Kidney glomerular epithelial cell (primary cell): ENCODE measurements at regions not wholly inside any gene's neighbourhood (a gene's known extent, or its start where the extent isn't known, plus 50 kb on each side); places are given as distances from the start of the nearest gene placed in this dataset.
"Not testable (repeated sequence)": the region's sequence is repeated elsewhere in the genome, so short reads cannot be mapped to it uniquely, and the experiment has no call there.

ENCODE experiments used
- DNase-seq: peaks from one replicate; lab custom pipeline; 2025; lab: John Stamatoyannopoulos, UW

DNA sequence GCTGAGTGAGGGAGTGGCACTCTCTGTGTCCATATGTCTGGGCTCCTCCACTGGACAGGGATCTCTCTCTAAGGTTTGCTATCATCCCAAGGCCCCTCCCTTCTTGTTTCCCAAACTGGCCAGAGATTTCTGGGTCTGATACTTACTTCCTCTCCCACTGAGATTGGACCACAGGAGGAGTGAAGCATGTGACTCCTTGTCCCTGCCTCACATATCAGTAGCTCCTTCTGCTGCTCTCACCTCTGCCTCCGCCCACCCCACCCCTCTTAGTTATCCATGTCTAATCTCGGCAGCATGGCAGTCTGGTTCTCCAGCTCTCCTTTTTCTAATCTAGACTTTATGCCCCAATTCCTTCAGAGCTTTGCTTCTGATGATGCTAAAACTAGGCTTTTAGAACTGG, 223.1 kb downstream of the RPLP1 start:
- DNase-seq, result no peak

DNA sequence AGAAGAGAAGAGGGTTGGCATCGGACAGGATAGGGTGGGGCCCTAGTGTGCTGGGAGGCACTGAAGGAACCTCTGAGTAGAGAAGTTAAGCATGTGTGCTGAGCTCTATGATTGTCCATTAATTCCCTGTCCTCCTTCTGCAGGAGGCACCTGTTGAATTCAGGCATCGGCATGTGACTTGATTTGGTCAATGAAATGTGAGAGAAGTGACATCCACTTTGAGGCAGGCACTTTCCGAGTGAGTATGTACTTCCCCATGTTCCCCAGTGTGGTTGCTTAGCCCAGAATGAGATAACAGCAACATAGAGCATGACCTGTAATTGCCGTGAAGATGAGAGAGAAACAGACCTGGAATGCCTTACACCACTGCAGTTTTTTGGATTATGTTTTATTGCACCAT, 224.8 kb downstream of the RPLP1 start:
- DNase-seq, result no peak

DNA sequence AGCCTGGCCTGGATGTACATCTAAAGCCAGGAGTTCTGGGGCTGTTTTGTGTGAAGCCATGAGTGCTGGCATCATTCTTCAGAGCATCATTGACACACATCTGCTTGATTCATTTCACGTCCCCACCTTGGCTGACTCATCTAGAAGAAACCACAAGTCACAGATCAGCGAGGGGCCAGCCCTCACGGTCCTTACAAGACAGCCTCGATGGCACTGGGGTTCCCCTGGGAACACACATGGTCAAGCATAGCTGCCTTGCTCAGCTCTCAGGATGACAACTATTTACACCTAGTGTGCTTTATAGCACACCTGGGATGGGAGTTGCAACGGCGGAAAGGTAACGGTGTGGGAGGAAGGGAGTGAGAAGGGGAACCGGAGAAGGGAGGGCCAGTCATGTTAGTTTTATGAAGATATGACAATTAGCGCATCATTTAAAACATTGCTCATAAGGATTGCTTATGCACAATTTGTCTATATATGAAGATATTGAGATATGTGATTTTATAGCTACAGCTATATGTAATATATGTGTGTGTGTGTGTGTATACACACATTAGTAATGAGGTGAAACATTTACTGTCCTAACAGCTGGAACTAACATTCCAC, 227.1 kb downstream of the RPLP1 start:
- DNase-seq, result no peak

- DNase-seq, result not testable (repeated sequence)
Measured at GRCh38 chr15:69684823-69685222, 232.2 kb downstream of the RPLP1 start.

GRCh38 chr15:69685512-69686452, 233.2 kb downstream of the RPLP1 start:
- DNase-seq, result no peak

DNA sequence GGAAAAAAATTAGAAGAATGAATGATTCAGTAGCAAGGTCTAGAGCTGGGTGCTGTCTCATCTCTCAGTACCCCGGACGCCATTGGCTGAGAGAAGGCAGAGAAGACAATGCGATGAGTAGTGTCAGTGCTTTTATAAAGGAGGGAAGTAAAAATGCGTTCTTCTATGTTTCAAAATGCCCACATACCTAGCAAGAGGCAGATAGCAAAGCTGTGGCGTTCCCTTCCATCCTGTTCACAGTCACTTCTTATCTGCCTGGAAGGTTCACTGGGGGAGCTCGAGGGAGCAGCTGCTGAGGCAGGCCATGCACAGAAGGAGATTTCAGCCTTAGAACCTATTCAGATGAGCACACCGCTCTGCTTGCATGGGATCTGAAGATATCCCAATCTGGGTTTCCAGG, 234.0 kb downstream of the RPLP1 start:
- no peak for DNase-seq

GRCh38 chr15:69689133-69689532, 236.5 kb downstream of the RPLP1 start:
- no peak for DNase-seq

DNA sequence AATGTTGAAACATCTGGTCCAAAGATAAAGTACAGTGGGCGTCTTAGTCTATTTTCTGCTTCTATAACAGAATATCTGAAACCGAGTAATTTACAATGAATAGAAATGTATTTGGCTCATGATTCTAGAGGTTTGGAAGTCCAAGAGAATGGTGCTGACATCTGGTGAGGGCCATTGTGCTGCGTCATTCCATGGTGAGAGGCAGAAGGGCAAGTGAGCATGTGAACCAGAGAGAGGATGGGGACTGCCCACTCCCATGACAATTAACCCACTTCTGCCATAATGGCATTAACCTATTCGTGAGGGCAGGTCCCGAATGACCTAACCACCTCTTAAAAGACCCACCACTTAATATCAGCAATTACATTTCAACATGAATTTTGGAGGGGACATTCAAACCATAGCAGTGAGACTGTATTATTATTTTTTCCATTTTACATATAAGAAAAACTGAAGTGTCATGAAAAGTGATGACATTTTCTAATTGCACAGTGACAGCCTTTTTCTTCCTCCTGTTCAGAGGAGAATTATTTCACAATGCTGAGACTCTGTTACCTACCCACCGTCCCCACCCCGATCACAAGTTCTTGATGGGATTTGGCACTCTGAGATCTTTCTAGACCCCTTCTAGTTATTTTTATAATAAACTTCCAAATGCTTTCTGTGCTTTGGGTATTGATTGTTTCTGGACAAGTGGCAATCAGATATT, 238.8 kb downstream of the RPLP1 start:
- DNase-seq, result no peak

DNA sequence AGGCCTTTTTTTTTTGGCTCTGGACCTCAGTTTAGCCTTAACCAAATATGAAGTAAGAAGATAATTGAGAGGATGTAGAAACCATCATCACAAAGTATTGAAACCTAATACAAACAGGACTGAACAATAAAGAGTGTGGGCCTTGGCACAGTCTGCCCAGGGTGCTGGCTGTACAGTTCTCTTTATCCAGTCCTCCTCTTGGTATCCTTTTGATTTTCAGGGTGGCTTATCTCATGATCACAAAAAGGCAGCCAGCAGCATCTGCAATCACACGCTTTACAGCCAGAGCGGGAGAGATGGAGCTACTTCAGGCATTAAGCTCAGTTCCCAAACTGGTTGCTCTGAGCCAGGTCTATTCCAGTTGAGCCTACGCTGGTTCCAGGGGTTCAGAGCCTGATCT, 239.7 kb downstream of the RPLP1 start:
- DNase-seq, result no peak

- no peak for DNase-seq
Measured at GRCh38 chr15:69693059-69693458, 240.4 kb downstream of the RPLP1 start.

- no peak for DNase-seq
Measured at GRCh38 chr15:69696946-69697345, 244.3 kb downstream of the RPLP1 start.

DNA sequence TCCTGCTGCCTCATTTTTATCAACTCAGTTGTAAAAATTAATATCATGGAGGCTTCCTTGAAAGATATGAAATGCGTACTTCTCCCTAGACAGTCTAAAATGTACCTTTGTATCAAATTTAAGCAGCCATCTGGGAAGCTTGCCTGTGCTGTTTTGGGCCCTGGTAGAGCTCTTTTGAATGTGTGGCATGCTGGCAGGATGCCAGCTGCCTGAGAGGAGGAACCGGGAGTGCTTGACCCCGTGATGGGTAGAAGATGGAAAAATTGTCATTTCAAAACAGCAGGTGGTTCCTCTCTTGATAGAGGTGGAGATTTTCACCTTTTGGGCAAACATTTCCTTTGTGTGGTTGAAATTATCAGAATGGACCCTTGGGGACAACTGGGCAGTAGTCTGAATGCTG, 245.3 kb downstream of the RPLP1 start:
- no peak for DNase-seq

DNA sequence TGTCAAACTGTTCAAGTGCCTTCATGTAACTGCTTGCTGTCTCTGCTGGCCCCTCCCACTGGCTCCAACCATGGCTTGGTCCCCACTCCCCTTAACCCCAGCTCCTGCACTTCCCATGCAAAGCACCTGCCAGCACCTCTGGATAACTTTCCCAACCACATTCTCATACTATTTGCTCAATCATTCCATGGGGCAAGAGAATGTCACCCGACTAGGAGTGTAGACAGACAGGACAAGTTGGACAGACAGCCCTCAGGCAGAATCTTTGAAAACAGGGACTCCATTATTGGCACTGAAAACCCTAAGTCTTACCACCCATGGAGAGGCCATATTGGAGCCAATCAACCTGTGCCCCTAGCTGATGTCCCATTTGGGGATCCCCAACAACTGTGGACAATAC, 246.5 kb downstream of the RPLP1 start:
- no peak for DNase-seq

GRCh38 chr15:69700380-69700779, 247.8 kb downstream of the RPLP1 start:
- no peak for DNase-seq

DNA sequence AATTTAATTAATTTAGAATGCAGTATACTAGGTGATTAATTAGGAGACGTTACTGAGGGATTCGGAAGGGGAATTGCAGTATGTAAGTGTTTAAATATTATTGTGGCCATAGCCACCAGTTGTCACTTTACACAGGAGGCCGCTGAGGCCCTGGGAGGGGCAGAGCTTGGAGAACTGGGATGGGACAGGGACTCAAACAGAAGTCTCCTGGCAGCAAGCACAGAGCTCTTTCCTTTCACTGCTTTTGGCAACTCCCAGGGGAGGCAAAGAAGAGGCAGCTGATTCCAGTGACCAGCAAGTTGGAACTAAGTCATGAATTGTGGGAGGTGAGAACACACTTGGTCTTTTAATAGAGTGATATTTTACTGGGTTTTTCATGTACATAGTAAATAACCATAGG, 248.6 kb downstream of the RPLP1 start:
- no peak for DNase-seq

- DNase-seq, result peak; percentile 8
Measured at GRCh38 chr15:69703532-69704187, 251.0 kb downstream of the RPLP1 start.

- DNase-seq, result no peak
Measured at GRCh38 chr15:69704229-69704628, 251.6 kb downstream of the RPLP1 start.

DNA sequence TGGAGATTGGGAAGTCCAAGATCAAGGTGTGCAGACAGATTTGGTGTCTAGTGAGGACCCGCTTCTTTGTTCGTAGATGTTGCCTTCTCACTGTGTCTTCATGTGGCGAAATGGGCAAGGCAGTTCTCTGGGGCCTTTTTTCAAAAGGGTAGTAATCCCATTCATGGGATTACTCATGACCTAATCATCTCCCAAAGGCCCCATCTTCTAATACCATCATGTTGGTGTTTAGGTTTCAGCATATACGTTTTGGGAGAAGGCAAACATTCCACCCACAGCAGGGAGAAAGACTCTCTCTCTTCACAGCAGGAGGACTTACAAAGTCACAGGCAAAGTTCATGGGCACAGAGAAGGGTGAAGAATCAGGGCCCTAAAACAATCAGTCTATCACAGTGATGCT, 252.1 kb downstream of the RPLP1 start:
- DNase-seq, result no peak

DNA sequence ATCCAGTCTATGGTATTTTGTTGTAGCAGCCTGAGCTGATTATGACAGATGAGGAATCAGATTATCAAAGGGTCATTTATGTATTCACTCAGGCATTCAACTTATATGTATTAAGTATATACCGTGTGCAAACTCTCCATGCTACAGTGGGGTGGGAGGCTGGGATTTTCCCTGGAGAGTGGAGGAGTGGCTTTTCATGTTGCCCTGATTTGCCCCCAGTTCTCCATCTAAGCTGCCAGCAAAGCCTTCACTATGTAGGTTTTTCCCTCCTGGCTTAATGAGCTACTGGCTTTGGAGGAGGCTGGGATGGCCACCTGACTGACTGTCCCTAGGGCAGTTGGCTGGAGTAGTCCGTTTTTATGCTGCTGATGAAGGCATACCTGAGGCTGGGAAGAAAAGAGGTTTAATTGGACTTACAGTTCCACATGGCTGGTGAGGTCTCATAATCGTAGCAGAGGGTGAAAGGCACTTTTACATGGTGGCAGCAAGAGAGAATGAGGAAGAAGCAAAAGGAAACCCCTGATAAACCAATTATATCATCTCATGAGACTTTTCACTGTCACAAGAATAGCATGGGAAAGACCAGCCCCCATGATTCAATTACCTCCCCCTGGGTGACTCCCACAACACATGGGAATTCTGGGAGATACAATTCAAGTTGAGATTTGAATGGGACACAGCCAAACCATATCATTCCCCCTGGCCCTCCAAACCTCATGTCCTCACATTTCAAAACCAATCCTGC, 253.9 kb downstream of the RPLP1 start:
- no peak for DNase-seq

DNA sequence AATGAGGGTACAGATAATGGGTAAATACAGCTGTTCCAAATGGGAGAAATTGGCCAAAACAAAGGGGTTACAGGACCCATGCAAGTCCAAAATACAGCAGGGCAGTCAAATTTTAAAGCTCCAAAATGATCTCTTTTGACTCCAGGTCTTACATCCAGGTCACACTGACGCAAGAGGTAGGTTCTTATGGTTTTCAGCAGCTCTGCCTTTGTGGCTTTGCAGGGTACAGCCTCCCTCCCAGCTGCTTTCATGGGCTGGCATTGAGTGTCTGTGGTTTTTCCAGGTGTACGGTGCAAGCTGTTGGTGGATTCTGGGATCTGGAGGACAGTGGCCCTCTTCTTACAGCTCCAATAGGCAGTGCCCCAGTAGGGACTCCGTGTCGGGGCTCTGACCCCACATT, 254.6 kb downstream of the RPLP1 start:
- DNase-seq, result not testable (repeated sequence)

- not testable (repeated sequence) for DNase-seq
Measured at GRCh38 chr15:69708436-69709122, 256.0 kb downstream of the RPLP1 start.
